K562 (cell line): ENCODE measurements at regions not wholly inside any gene's neighbourhood (a gene's known extent, or its start where the extent isn't known, plus 50 kb on each side); places are given as distances from the start of the nearest gene placed in this dataset.

Experiments used
- ATAC-seq: fragments of 200-7000 bp; cut with Tn5 transposase; 3 replicates; pipeline ENCODE4 v1.9.1; 2020; ENCODE audit warnings: moderate library complexity
- BruUV-seq: library from RNA; stranded (reverse); fragments of 400-500 nt; replicated peaks from 2 replicates; lab custom pipeline; 2021; lab: Mats Ljungman, UMichigan
- CTCF ChIA-PET: fragments of 300-600 bp; formaldehyde crosslinking; extraction: SDS; loops from one replicate; lab custom pipeline; 2021; ENCODE audit warnings: low intra/inter-chr PET ratio; lab: Yijun Ruan, JAX
- POLR2A ChIA-PET: fragments of 300-600, 350-650 bp; sonication (Branson Sonifier 250); formaldehyde crosslinking; extraction: SDS; loops from one replicate; lab custom pipeline; 2021; ENCODE audit warnings: antibody characterized with exemption, inconsistent platforms; lab: Yijun Ruan, JAX
- DNase-seq, 4 experiments: peaks; one replicate each; pipeline versions ENCODE4 v3.0.0 to v3.0.0-alpha.2; 2011 to 2018; ENCODE audit warnings: low spot score in 3 of 4, mixed read lengths in 3 of 4; ENCODE audit errors: extremely low read depth in 1 of 4
- FAIRE-seq: peaks from 2 replicates; lab custom pipeline; 2011; peaks lifted over from hg19 to GRCh38; lab: Jason Lieb, UNC
- H2AFZ ChIP-seq: 2 replicates; pipeline ENCODE4 v1.6.0; 2011; ENCODE audit warnings: low read depth, low read length, control low read depth, inconsistent platforms
- H3K27ac ChIP-seq: fragments of 200-600 bp; 3 replicates; pipeline ENCODE4 v1.8.0; 2011; ENCODE audit warnings: low read depth, mild to moderate bottlenecking, control low read depth, inconsistent platforms, low read length, moderate library complexity, mixed read lengths; ENCODE audit errors: extremely low read depth
- H3K27me3 ChIP-seq, 2 experiments: fragments of 300-600 bp in 1 of 2; 2 replicates in 1 of 2; 3 replicates in 1 of 2; pipeline versions ENCODE4 v1.6.0 to v1.8.0; 2011; ENCODE audit warnings: inconsistent platforms in 2 of 2, low read length in 2 of 2, mild to moderate bottlenecking in 1 of 2, mixed read lengths in 1 of 2, moderate library complexity in 1 of 2; ENCODE audit not compliant: control insufficient read depth in 2 of 2, insufficient read depth in 2 of 2
- H3K36me3 ChIP-seq: fragments of 300-600 bp; 3 replicates; pipeline ENCODE4 v1.8.0; 2011; ENCODE audit warnings: mild to moderate bottlenecking, low read length, inconsistent platforms; ENCODE audit not compliant: control insufficient read depth, insufficient read depth
- H3K4me1 ChIP-seq, 2 experiments: fragments of 200-600 bp in 1 of 2; replicated peaks in 1 of 2; 2 replicates in 1 of 2; 3 replicates in 1 of 2; pipeline versions ENCODE4 v1.5.1 to v1.8.0; 2011; ENCODE audit warnings: inconsistent platforms in 2 of 2, low read length in 2 of 2, mild to moderate bottlenecking in 1 of 2, mixed read lengths in 1 of 2, moderate library complexity in 1 of 2; ENCODE audit not compliant: control insufficient read depth in 2 of 2, insufficient read depth in 2 of 2
- H3K4me2 ChIP-seq: 2 replicates; pipeline ENCODE4 v1.6.1; 2011; ENCODE audit warnings: low read length, control low read depth, inconsistent platforms, mixed read lengths; ENCODE audit not compliant: insufficient read depth
- H3K4me3 ChIP-seq: fragments of 200-600 bp; sonication (generic), shearing (Covaris generic); 2 replicates; pipeline ENCODE4 v1.5.1; 2016; ENCODE audit warnings: control low read depth, inconsistent platforms
- H3K79me2 ChIP-seq: fragments of 200-600 bp; 3 replicates; pipeline ENCODE4 v1.8.0; 2011; ENCODE audit warnings: low read length, inconsistent platforms; ENCODE audit not compliant: control insufficient read depth, insufficient read depth
- H3K9ac ChIP-seq, 2 experiments: 2 replicates each; pipeline versions ENCODE4 v1.6.0 to v1.6.1; 2011; ENCODE audit warnings: low read depth in 2 of 2, low read length in 2 of 2, control low read depth in 1 of 2, inconsistent platforms in 1 of 2, mild to moderate bottlenecking in 1 of 2, mixed read lengths in 1 of 2; ENCODE audit not compliant: insufficient read depth in 1 of 2
- H3K9me1 ChIP-seq: one replicate; pipeline ENCODE4 v1.6.0; 2011; ENCODE audit warnings: inconsistent platforms, mild to moderate bottlenecking, low read length, moderate library complexity; ENCODE audit not compliant: control insufficient read depth, insufficient read depth
- H3K9me3 ChIP-seq: replicated peaks from 2 replicates; pipeline ENCODE4 v1.5.1; 2011; ENCODE audit warnings: low read depth, low read length, inconsistent platforms; ENCODE audit not compliant: control insufficient read depth, insufficient read depth
- H4K20me1 ChIP-seq: replicated peaks from 2 replicates; pipeline ENCODE4 v1.6.1; 2011; ENCODE audit warnings: low read length, inconsistent platforms, mixed read lengths; ENCODE audit not compliant: control insufficient read depth, insufficient read depth
- HDAC1 ChIP-seq, 2 experiments: fragments of 450-650 bp; IDR thresholded peaks; 2 replicates each; pipeline ENCODE4 v1.6.1; 2016 to 2017; ENCODE audit warnings: inconsistent platforms in 1 of 2, mild to moderate bottlenecking in 1 of 2, moderate library complexity in 1 of 2
- KLF6 ChIP-seq: fragments of 250-450 bp; sonication (Bioruptor Pico); IDR thresholded peaks from 2 replicates; pipeline ENCODE4 v1.4.0; 2020; ENCODE audit warnings: mild to moderate bottlenecking, moderate library complexity, borderline replicate concordance
- PATZ1 ChIP-seq: fragments of 250-450 bp; sonication (Bioruptor Pico); IDR thresholded peaks from 2 replicates; pipeline ENCODE4 v1.5.0; 2020; ENCODE audit warnings: mild to moderate bottlenecking, borderline replicate concordance
- RBM22 ChIP-seq: fragments of 200-400 bp; formaldehyde crosslinking; IDR thresholded peaks from 2 replicates; pipeline ENCODE4 v1.6.1; 2018; ENCODE audit warnings: low read length, low read depth; ENCODE audit not compliant: poor library complexity, severe bottlenecking
- SIX5 ChIP-seq, 2 experiments: IDR thresholded peaks; 2 replicates each; pipeline ENCODE4 v1.6.1; 2011; ENCODE audit warnings: low read length in 2 of 2, borderline replicate concordance in 1 of 2, low read depth in 1 of 2, mild to moderate bottlenecking in 1 of 2, moderate library complexity in 1 of 2; ENCODE audit not compliant: insufficient read depth in 1 of 2
- VEZF1 ChIP-seq: fragments of 200-800 bp; sonication (Bioruptor generic); IDR thresholded peaks from 2 replicates; pipeline ENCODE4 v1.6.1; 2017; ENCODE audit warnings: missing genetic modification characterization, missing compliant biosample characterization
- XRCC5 ChIP-seq: fragments of 200-400 bp; formaldehyde crosslinking; IDR thresholded peaks from 2 replicates; pipeline ENCODE4 v1.6.1; 2017; ENCODE audit warnings: low read depth, mild to moderate bottlenecking, low read length
- ZBED1 ChIP-seq: IDR thresholded peaks from 2 replicates; pipeline ENCODE4 v1.6.1; 2014
- ZNF133 ChIP-seq: fragments of 250-450 bp; sonication (Bioruptor Pico); IDR thresholded peaks from 2 replicates; pipeline ENCODE4 v1.4.0; 2020; ENCODE audit warnings: mild to moderate bottlenecking
- WGBS: fragments of 100-300 bp; shearing (Covaris generic); methylation state at CpG from one replicate; pipeline ENCODE4 v1.1.6; 2016; ENCODE audit warnings: low coverage, mixed read lengths; ENCODE audit not compliant: insufficient coverage; ENCODE audit errors: missing lambda C conversion rate; 5-methylcytosine and 5-hydroxymethylcytosine counted together
- in situ Hi-C: fragments of 300-500 bp; cut with MboI; formaldehyde crosslinking; loops from 4 replicates; pipeline ENCODE4 v1.15.0; 2018; ENCODE audit warnings: inconsistent platforms, mixed read lengths
- intact Hi-C: fragments of 100-400 bp; cut with micrococcal nuclease; formaldehyde crosslinking; loops from 2 replicates; pipeline ENCODE4 v1.14.2; 2022
- TF ChIP-seq, protein P1 (sequence below): fragments of 450-650 bp; formaldehyde crosslinking; IDR thresholded peaks from 2 replicates; pipeline ENCODE4 v1.4.0; 2020; ENCODE audit warnings: mild to moderate bottlenecking, mixed read lengths

- no peak for TF ChIP-seq VEZF1 (CRISPR knock-in tag)
- TF ChIP-seq XRCC5 = no peak
- no peak for TF ChIP-seq RBM22
- TF ChIP-seq ZBED1 = no peak
- no peak for TF ChIP-seq PATZ1
- TF ChIP-seq SIX5 (IDR thresholded peaks at IDR 0.05; ENCODE audit: borderline replicate concordance in 1 of 2, insufficient read depth in 1 of 2, low read depth in 1 of 2, low read length in 2 of 2) = no peak
Observed at GRCh38 chr16:51433599-51433998, 282.5 kb upstream of the SALL1 start (continued).

- H3K9me1 ChIP-seq = no peaks in the 10 kb centered on the region
- H3K4me3 ChIP-seq = no peak overlapping the region
Observed at GRCh38 chr16:51431517-51432241, 280.6 kb upstream of the SALL1 start.

More at GRCh38 chr16:51431517-51432241, 280.6 kb upstream of the SALL1 start:
- Histone ChIP-seq H3K27me3 (no peaks in the 10 kb centered on the region), H3K9me3 (no peaks in the 10 kb centered on the region), H3K4me1 (no peaks in the 10 kb centered on the region), H3K9ac (no peak overlapping the region), H3K27ac (no peak overlapping the region), H3K36me3 (no peaks in the 10 kb centered on the region), H4K20me1 (no peaks in the 10 kb centered on the region), H3K79me2 (no peaks in the 10 kb centered on the region), H2AFZ (no peak overlapping the region), H3K4me2 (no peak overlapping the region)
- no peak for FAIRE-seq
- intact Hi-C loops = no loop called here
- no peak for DNase-seq
- no TSS peak for BruUV-seq
- POLR2A ChIA-PET = no interaction called here
- ATAC-seq = no peak
- in situ Hi-C loops = no loop called here
- WGBS = 2% methylated on average over 9 of the region's 9 CpGs
- TF ChIP-seq, protein P1, sequence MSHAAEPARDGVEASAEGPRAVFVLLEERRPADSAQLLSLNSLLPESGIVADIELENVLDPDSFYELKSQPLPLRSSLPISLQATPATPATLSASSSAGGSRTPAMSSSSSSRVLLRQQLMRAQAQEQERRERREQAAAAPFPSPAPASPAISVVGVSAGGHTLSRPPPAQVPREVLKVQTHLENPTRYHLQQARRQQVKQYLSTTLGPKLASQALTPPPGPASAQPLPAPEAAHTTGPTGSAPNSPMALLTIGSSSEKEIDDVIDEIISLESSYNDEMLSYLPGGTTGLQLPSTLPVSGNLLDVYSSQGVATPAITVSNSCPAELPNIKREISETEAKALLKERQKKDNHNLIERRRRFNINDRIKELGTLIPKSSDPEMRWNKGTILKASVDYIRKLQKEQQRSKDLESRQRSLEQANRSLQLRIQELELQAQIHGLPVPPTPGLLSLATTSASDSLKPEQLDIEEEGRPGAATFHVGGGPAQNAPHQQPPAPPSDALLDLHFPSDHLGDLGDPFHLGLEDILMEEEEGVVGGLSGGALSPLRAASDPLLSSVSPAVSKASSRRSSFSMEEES (CRISPR knock-in tag) = peak; percentile 89
- TF ChIP-seq KLF6 (CRISPR knock-in tag) = no peak
- no peak for TF ChIP-seq ZNF133 (CRISPR knock-in tag)
- no peak for TF ChIP-seq HDAC1 (IDR thresholded peaks at IDR 0.05)
- CTCF ChIA-PET = no interaction called here
